Thyroid gland (tissue), 4 donors: ENCODE measurements at regions not wholly inside any gene's neighbourhood (a gene's known extent, or its start where the extent isn't known, plus 50 kb on each side); places are given as distances from the start of the nearest gene placed in this dataset.

ENCODE experiments used
- POLR2A ChIP-seq, 2 donors: fragments of 450-650 bp; IDR thresholded peaks; one replicate each; pipeline ENCODE4 v1.6.1; 2017; ENCODE audit warnings: antibody characterized with exemption in 2 of 2, mild to moderate bottlenecking in 2 of 2, moderate library complexity in 1 of 2
- TF ChIP-seq, protein P1 (sequence below), 6 experiments: fragments of 200-600 bp in 3 of 6; fragments of 450-650 bp in 3 of 6; sonication (generic) in 3 of 6; IDR thresholded peaks; one replicate each; pipeline ENCODE4 v1.5.1; 2016 to 2019; ENCODE audit warnings: antibody characterized with exemption in 6 of 6, mild to moderate bottlenecking in 2 of 6, inconsistent platforms in 1 of 6, moderate library complexity in 1 of 6

- TF ChIP-seq, protein P1, sequence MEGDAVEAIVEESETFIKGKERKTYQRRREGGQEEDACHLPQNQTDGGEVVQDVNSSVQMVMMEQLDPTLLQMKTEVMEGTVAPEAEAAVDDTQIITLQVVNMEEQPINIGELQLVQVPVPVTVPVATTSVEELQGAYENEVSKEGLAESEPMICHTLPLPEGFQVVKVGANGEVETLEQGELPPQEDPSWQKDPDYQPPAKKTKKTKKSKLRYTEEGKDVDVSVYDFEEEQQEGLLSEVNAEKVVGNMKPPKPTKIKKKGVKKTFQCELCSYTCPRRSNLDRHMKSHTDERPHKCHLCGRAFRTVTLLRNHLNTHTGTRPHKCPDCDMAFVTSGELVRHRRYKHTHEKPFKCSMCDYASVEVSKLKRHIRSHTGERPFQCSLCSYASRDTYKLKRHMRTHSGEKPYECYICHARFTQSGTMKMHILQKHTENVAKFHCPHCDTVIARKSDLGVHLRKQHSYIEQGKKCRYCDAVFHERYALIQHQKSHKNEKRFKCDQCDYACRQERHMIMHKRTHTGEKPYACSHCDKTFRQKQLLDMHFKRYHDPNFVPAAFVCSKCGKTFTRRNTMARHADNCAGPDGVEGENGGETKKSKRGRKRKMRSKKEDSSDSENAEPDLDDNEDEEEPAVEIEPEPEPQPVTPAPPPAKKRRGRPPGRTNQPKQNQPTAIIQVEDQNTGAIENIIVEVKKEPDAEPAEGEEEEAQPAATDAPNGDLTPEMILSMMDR (IDR thresholded peaks at IDR 0.05): no peak
- TF ChIP-seq POLR2A (IDR thresholded peaks at IDR 0.05): no peak
These were observed 136.1 kb downstream of the CEP135 start for GRCh38 chr4:56084851-56085250.
